ENCODE measurements at regions not wholly inside any gene's neighbourhood (a gene's known extent, or its start where the extent isn't known, plus 50 kb on each side); places are given as distances from the start of the nearest gene placed in this dataset.

DNA sequence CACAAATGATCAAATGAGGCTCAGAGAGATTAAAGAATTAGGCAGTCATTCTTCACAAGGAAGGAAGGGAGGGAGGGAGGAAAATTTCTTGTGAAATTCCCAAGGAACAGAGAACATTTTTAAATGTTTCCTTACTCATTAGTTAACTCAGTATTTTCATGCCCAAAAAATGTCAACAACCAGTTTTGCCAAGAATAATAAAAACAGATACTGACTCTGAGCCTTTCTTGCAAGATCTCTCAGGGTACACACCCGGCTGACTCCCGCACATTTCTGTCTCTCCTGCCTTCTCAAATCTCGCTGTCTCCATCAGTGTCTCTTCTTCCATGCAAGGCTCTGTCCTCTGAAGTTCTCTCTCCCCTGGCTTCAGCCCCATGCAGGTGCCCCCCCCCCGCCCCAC lies 265.9 kb downstream of the TJP1 start:
- no peak for DNase-seq (ENCODE audit: low spot score)

DNA sequence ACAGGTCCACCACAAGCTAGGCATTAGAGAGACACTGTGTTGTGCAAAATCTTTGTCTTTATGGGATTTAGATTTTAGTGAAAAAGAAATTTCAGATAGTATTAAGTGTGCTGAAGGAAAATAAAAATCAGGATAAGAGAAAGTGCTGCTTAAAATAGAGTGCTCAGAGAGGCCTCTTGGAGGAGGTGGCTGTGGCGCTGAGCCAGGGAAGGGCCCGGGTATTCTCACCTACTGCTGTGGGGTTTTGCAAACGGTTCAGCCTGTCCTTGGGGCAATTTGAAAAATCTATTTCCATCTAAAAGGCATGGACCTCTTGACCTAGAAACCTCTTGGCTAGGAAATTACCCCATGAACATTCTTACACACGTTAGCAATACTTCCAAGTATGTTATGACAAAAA lies 267.7 kb downstream of the TJP1 start:
- no peak for DNase-seq (ENCODE audit: low spot score)

DNA sequence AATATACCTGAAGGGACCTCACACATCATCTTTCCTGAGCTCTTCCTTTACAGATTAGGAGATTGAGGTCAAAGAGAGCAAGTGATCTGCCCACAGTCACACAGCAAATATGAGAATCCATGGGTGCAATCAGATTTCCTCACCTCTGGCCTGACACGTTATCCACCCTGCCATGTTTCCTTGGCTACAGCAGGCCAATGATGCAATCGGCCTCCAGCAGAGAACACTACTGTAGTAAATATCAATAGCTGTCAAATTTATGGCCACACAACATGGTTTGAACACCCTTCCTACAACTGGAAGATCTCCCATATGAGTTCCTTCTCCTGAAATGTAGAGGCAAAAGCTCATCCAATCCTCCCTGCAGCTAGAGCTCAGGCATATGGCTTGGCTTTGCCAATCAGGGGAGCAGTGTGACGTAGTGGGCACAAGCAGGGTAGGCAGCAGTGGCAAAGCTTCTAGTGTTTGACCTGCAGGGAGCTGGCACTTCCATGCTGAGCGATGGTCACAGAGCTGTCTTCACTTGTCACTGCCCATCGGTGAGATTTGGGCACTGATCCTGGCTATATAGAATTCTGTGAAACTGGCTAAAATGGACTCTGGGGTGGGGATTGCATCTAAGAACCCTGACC lies 271.3 kb downstream of the TJP1 start:
- DNase-seq (ENCODE audit: low spot score) = no peak

DNA sequence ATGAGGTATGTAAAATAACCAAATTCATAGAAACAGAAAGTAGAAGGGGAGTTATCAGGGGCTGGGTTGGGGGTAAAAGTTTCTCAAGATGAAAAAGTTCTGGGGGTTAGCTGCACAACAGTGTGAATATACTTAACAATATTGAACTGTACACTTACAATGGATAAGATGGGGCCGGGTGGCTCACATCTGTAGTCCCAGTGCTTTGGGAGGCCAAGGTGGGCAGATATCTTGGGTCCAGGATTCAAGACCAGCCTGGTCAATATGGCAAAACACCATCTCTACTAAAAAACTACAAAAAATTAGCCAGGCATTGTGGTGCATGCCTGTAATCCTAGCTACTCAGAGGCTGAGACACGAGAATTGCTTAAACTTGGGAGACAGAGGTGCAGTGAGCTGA lies 274.3 kb downstream of the TJP1 start:
- no peak for DNase-seq (ENCODE audit: low spot score)

DNA sequence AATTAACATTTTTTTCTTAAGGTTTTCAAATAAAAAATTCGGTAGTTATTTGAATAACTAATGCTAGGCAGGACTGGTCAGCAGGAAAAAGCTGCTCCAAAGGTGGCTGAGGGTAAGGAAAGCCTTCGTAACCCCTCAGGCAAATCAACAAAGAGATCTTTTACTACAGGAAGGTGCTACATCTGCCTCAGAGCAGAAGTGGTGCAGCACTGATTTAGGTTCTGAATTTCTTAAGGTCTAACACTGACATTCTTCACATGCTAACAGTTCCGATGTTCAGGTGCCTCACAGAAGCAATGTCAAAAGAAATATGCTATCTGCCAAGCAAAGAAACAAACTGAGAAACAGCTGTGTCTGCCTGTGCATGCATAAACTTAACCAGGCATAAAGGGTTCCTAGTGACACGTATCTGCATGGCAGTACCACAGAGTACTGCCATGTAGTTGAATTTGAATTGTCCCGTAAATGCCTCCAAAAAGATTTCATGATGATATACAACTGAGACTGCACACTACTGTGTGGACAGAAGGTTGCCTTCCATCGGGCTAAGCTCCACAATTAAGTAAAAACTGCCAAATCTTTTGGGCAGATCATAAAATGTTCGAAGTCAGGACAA lies 275.0 kb upstream of the NSMCE3 start:
- no peak for DNase-seq (ENCODE audit: low spot score)

DNA sequence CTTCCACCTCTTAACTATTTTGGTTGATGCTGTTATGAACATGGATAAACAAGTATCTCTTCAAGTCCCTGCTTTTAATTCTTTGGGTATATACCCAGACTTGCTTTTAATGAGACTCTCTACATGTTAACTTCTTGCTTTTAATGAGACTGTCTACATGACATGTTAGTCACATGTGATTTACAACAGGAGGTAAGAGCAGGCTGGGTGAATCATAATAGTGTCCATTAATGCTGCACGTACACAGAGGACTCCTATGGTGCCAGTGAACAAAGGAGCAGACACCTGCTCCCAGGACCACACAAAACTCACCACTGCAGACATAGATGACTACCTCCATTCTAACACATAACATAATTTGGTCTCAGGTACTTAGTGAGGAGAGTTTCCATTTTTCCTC lies 273.4 kb upstream of the NSMCE3 start:
- no peak for DNase-seq (ENCODE audit: low spot score)

DNA sequence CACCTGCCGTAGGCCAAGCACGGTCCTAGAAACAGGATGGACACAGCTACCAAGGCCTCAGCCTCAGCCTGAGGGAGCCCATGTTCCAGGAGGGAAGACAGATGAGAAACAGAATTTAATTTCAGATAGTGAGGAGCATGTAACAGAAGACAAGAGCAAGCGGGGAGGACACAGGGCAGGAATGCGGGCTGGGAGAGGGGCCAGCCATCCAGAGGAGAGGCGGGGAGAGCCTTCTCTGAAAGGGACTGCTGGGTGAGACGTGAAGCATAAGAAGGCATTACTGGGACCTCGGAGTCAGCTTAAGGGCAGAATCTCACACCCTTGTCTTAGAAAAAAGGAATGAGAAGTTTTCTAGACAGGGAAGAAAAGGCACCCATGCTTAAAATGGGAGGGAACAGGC lies 271.7 kb upstream of the NSMCE3 start:
- no peak for DNase-seq (ENCODE audit: low spot score)

DNA sequence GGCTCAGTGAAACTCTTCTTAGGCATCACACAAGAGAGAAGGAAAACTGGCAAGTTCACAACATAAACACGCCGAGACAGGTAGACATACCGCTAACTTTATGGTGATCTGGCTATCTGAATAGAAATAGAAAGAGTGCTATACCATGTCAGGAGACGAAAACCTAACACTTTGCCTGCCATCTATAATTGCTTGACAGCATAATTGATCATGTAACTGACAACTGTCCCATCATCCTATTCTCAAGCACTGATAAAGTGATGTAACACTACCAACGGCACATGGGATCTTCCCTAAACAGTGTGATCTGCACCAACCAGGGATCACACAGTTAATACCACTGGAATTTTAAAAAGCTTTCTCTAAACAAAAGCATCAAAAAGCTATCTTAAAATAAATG lies 270.9 kb upstream of the NSMCE3 start:
- DNase-seq (ENCODE audit: low spot score) = no peak

DNA sequence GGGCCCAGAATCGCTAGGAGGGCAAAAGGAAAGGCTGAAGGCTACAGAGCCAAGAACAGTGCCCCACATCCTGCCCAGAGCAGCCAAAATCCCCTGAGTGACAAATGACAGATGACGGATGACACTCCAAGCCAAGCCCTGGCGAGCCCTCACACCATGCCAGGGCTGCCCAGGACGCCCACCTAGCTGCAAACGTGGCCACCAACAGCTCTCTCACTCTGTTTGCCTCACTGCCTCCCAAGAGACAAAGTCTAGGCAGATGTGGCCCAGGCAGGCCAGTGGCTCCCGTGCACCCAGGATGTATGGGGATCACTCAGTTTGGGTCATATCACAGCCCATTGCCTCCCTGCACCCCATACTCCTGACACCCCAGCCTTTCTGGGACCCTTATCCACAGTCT lies 270.1 kb upstream of the NSMCE3 start:
- DNase-seq (ENCODE audit: low spot score) = no peak

DNA sequence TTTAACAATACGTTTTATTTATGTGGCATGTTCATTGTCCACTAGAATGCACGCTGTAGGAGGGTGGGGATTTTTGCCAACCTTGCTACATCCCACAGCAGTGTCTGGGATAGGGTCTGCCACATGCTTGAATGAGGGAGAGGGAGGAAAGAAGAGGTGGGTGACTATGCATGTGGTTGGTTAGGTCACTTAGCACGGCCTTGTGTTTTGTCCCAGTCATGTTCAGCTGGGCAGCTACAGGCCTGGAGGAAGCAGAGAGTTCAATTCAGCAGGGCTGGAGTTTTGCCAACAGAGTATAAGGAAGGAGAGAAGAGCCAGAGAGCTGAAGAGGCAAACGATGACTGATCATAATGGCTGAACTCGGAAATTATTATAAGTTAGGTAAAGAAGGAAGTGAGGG lies 268.4 kb upstream of the NSMCE3 start:
- DNase-seq (ENCODE audit: low spot score) = no peak

DNA sequence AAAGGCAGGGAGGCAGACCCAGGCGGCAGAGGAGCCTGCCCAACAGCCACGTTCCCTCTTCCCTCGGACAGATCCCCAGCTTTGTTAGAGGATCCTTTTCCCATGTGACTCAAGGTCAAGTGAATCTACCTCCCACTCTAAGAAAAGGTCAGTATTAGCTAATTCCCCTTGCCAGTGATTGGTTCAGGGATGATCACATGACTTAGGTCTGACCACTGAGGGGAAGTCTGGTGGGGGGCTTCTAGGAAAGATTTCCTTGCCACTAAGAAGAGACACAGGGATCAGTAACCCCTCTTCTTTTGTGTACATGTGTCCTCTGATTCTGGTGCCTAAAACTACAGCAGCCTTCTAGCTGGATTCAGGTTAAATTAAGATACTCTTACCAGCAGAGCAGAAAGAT lies 266.3 kb upstream of the NSMCE3 start:
- no peak for DNase-seq (ENCODE audit: low spot score)

DNA sequence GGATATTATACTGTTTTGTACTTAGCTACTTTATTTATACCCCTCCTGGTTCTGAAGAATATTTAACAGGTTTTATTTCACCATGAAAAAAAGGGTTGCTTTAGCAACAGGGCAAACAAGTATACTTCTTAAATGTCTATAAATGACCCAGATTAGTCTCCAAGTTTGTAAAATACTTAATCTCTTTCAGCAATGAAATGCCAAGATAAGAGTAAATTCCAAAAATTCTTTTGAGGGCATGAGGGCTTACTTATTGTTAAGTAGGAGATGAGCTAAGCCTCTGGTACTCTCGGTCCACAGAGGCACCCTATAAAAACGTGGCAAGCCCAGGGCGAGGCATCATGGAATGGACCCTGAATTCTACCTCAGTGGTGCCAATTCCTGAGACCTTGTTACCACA lies 264.8 kb upstream of the NSMCE3 start:
- no peak for DNase-seq (ENCODE audit: low spot score)

DNA sequence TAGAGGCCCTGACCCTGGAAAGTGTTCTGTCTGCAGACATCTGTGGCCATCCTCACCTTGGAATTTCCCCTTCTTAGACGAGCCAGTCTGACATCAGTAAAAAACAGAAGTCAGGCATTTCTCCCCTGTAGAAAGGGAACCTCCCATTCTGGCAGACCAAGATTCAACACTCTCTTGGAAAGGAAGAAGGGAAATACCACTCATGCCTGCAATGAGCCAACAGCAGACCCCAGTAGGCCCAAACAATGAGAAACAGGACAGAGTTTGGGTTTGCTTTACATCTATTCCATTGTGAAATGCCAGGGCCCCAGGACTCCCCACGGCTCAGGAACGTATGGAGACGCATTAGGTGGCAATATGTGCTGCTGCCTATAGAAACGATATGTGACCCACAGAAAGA lies 264.0 kb upstream of the NSMCE3 start:
- DNase-seq (ENCODE audit: low spot score) = no peak

DNA sequence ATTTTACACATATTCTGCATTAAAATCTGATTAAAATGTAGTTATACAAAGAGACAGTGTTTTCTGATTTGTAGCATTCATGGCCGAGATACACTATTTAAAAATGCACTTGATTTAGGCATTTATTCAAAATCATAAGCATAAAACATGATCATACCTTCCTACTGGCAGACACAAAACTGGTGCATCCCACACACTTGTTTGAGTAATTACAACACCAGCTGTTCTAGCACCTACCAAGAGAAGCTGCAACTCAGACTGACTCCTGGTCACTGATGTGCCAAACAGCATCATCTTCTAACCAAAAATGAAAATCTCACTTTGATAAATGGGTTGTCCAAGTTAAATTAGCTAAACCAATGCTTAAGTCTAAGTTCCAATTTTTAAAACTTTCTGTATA lies 262.7 kb upstream of the NSMCE3 start:
- DNase-seq (ENCODE audit: low spot score) = no peak

DNA sequence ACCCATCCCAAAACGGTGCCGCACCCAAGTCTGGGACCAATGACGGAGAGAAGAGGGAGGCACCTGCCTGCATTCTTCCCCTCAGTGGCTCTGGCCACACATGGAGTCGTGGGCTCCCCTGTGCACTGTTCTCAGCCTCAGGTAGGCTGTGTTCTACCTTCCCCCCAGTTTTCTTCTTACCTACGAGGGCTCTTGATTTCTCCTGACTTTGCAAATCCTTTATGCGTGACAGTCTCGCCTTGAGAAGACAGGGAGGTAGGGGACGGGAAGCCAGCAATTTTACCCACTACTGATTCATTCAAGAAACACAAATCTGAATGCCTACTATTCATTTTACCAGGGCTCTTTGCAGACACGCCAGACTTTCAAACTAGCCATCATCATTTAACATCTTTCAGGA lies 261.3 kb upstream of the NSMCE3 start:
- DNase-seq (ENCODE audit: low spot score) = no peak

DNA sequence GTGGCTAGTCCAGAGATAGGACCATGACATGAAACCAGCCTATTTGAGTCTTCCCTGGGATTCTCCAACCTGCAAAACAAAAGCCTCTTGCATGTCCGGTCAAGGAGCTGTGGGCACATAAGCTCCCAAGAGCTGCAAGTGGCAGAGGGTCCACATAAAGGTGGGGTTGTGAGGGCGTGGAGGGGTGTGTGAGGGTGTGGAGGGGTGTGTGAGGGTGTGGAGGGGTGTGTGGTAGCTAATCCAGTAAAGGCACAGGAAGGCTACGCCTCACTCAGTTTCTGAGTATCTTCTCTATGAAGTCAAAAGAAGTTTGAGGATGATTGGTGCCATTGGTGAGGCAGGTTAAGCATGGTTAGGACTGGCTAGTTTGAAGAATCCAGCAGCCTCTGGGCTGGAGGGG lies 259.4 kb upstream of the NSMCE3 start:
- no peak for DNase-seq (ENCODE audit: low spot score)

DNA sequence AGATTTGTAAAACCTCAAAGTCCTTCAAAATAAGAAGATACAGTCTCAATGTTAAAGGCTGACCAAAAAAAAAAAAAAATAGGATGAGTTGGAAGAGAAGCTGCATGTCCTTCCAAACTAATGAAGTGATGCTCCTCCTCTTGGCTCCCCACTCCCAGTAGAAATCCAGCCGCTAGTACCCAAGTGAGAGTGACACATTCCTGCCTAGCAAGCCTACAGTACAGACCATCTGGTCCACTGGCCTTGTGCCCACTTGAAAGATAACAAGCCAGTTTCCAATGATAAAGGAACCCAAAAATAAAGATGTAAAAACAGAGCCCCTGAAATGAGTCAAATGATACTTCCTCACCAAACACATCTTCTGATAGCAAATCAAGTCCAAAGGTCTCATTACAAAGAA lies 258.7 kb upstream of the NSMCE3 start:
- DNase-seq (ENCODE audit: low spot score) = no peak

DNA sequence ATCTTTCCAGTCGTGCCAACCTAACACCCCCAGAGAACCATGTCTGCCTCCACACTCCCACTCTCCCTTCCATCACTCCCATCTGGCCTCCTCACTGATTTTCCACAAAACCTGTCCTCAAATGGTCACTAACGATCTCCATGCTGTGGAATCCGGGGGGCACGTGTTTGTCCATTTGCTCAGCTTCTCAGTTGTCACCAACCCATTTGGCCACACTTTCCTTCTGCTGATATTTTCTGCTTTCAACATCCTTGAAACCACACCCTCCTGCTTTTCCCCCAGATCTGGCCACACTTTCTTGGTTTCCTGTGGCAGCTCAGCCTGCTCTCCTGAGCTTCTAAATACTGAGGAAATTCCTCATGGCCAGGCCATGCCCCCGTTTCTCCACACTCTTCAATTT lies 257.2 kb upstream of the NSMCE3 start:
- DNase-seq (ENCODE audit: low spot score) = no peak

DNA sequence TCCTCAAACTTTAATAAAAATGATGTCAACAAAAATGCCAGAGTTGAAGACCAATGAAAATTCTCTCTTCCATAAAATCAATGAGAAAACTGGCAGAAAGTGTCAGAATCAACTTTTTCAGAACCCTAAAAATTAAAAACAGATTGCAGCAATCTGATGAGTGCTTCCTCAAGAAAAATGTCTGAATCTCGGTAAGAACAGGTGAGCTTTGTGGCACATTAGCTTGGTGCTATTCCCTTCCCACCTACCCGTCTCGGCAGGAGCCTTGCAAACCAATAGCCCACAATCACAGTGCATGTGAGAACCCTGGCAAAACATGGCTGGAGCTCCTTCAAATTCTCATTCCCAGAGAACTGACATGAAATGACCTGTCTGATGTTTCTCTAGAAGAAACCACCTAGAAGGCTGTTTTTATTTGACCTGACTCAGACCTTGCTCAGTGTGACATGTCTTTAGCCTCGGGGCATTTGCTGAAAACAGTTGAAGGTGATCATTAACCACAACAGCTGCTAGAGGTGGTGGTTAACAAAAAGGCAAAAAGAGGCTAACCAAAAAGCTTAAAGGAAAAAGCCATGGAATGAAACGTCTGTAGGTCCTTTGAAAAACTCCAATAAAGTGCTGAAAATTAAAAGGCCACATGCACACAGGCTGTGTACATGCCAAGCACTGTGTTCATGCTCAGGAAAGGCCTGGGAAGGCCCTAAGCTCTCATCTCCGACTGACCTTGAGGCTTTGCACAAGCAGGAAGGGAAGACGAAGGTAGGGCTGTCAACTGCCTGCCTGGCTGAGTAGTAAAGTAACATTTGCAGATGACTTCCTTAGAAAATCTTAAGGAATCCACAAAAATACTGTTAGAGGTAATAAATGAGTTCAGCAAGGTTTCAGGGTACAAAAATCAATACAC lies 253.0 kb upstream of the NSMCE3 start:
- DNase-seq (ENCODE audit: low spot score) = no peak

DNA sequence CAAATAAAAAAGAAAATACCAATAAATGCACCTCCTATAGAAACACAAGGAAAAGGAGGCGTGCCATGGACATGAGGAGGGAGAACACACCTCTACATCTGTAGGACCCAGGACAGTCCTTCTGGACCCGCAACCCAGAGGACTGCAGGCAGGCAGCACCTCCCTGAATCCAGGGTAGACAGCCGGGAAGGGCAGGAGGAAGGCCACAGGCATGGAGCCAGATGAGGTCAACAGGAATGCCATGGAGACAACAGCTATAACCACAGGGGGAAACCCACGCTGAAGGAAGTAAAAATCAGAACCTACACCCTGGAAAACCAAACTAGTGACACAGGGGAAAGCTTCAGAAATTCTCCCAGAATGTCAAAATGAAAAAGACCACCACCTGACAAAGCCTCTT lies 248.8 kb upstream of the NSMCE3 start:
- no peak for DNase-seq (ENCODE audit: low spot score)

DNA sequence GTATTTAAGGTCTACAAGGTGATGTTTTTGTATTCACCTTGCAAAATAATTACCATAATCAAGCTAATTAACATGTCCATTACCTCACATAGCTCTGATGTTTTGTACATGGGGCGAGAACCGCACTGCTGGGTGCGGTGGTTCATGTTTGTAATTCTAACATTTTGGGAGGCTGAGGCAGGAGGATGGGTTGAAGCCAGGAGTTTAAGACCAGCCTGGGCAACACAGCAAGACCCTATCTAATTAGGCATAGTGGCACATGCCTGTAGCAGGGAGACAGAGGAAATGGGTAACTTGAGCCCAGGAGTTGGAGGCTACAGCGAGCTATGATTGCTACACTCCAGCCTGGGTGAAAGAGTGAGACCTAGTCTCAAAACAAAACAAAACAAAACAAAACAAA lies 248.2 kb upstream of the NSMCE3 start:
- DNase-seq (ENCODE audit: low spot score) = no peak

DNA sequence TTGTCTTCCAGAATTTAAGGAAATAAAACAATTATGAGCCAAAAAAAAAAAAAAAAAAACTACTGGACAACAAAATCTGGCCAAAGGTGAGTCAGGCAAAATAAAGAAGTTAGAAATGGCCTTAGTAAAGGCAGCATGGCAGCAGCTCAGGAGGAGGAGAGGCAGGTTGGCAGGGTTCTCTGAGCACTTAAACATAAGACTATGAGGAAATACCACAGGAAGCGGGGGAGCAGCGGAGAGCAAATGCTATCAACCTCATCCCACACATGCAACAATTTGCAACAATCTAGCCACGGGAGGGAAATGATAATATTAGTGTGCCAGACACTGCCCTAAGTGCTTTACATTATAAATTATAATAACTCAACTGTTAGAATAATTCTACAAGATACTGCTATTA lies 247.3 kb upstream of the NSMCE3 start:
- DNase-seq (ENCODE audit: low spot score) = no peak

DNA sequence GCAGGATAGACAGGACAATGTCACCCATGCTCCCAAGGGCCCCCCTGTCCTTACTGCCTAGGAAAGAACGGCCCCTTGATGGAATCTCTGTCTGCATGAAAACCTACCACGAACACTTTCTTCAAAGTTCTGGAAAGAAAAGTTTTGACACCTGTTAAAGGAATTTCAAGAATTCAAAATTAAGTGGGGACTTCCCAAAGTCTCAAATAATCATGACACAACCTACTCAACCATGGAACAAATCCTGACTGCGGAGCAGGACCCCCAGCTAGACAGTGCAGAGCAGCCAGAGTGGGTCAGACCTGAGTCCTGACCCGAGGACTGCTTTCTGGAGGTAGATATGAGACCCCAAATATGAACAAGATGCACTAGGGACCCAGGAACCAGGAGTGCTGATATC lies 245.3 kb upstream of the NSMCE3 start:
- DNase-seq (ENCODE audit: low spot score) = no peak

DNA sequence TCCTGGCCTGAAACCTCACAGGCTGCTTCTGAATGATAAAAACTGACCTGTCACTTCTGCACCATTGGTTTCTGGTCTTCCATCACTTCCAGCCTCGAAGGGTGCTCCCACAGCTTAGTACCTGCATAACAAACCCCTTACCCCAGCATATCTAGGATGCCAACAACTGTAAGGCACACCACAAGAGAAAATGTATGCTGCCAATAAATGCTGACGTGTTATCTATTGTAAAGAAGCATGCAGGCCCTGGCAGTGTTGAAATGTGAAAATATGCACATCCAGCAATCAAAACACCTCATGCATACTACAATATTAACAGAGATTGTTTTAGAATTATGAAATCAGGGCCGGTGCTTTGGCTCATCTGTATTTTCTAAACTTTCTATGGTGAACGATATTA lies 242.0 kb upstream of the NSMCE3 start:
- no peak for DNase-seq (ENCODE audit: low spot score)

Measured in HuH-7 (cell line).